ENCODE measurements at regions not wholly inside any gene's neighbourhood (a gene's known extent, or its start where the extent isn't known, plus 50 kb on each side); places are given as distances from the start of the nearest gene placed in this dataset.

GRCh38 chr12:124487066-124487833, 80.2 kb downstream of the NCOR2 start:
- Histone ChIP-seq H3K27me3 (ENCODE audit: insufficient read depth, low read length) (no peaks in the 10 kb centered on the region), H3K36me3 (ENCODE audit: insufficient read depth, low read length) (no peaks in the 10 kb centered on the region), H3K4me1 (ENCODE audit: control insufficient read depth, insufficient read depth, low read length, unreplicated experiment) (no peaks in the 10 kb centered on the region), H3K4me3 (ENCODE audit: low read depth, low read length) (no peak overlapping the region), H3K27ac (ENCODE audit: low read depth, low read length) (no peak overlapping the region), H2AFZ (ENCODE audit: low read length, unreplicated experiment) (no peak overlapping the region), H3K79me2 (ENCODE audit: control insufficient read depth, insufficient read depth, low read length, unreplicated experiment) (peaks cover 13% of the 10 kb centered on the region)

- no peaks in the 10 kb centered on the region for H3K27me3 ChIP-seq (ENCODE audit: insufficient read depth, low read length)
- no peaks in the 10 kb centered on the region for H3K4me1 ChIP-seq (ENCODE audit: control insufficient read depth, insufficient read depth, low read length, unreplicated experiment)
- H3K79me2 ChIP-seq (ENCODE audit: control insufficient read depth, insufficient read depth, low read length, unreplicated experiment) = peaks cover 10% of the 10 kb centered on the region
- no peak overlapping the region for H3K27ac ChIP-seq (ENCODE audit: low read depth, low read length)
- H2AFZ ChIP-seq (ENCODE audit: low read length, unreplicated experiment) = no peak overlapping the region
- H3K4me3 ChIP-seq (ENCODE audit: low read depth, low read length) = no peak overlapping the region
- H3K36me3 ChIP-seq (ENCODE audit: insufficient read depth, low read length) = no peaks in the 10 kb centered on the region
Measured at GRCh38 chr12:124486346-124486963, 81.0 kb downstream of the NCOR2 start.

- Histone ChIP-seq H3K4me1 (ENCODE audit: control insufficient read depth, insufficient read depth, low read length, unreplicated experiment) (peaks cover 1% of the 10 kb centered on the region), H3K27ac (ENCODE audit: low read depth, low read length) (no peak overlapping the region), H3K36me3 (ENCODE audit: insufficient read depth, low read length) (no peaks in the 10 kb centered on the region), H2AFZ (ENCODE audit: low read length, unreplicated experiment) (no peak overlapping the region), H3K27me3 (ENCODE audit: insufficient read depth, low read length) (no peaks in the 10 kb centered on the region), H3K79me2 (ENCODE audit: control insufficient read depth, insufficient read depth, low read length, unreplicated experiment) (peaks cover 4% of the 10 kb centered on the region), H3K4me3 (ENCODE audit: low read depth, low read length) (no peak overlapping the region)
Measured at GRCh38 chr12:124485371-124485770, 82.0 kb downstream of the NCOR2 start.

- Histone ChIP-seq H3K79me2 (ENCODE audit: control insufficient read depth, insufficient read depth, low read length, unreplicated experiment) (peaks cover 6% of the 10 kb centered on the region), H3K4me3 (ENCODE audit: low read depth, low read length) (no peak overlapping the region), H3K4me1 (ENCODE audit: control insufficient read depth, insufficient read depth, low read length, unreplicated experiment) (peaks cover 6% of the 10 kb centered on the region), H3K36me3 (ENCODE audit: insufficient read depth, low read length) (no peaks in the 10 kb centered on the region), H3K27ac (ENCODE audit: low read depth, low read length) (no peak overlapping the region), H2AFZ (ENCODE audit: low read length, unreplicated experiment) (no peak overlapping the region), H3K27me3 (ENCODE audit: insufficient read depth, low read length) (no peaks in the 10 kb centered on the region)
Measured at GRCh38 chr12:124484526-124484953, 82.9 kb downstream of the NCOR2 start.

- no peaks in the 10 kb centered on the region for H3K36me3 ChIP-seq (ENCODE audit: insufficient read depth, low read length)
- H3K79me2 ChIP-seq (ENCODE audit: control insufficient read depth, insufficient read depth, low read length, unreplicated experiment) = peaks cover 2% of the 10 kb centered on the region
- no peak overlapping the region for H3K27ac ChIP-seq (ENCODE audit: low read depth, low read length)
- no peak overlapping the region for H3K4me3 ChIP-seq (ENCODE audit: low read depth, low read length)
- no peaks in the 10 kb centered on the region for H3K27me3 ChIP-seq (ENCODE audit: insufficient read depth, low read length)
- no peak overlapping the region for H2AFZ ChIP-seq (ENCODE audit: low read length, unreplicated experiment)
- H3K4me1 ChIP-seq (ENCODE audit: control insufficient read depth, insufficient read depth, low read length, unreplicated experiment) = peaks cover 6% of the 10 kb centered on the region
Measured at GRCh38 chr12:124484067-124484466, 83.3 kb downstream of the NCOR2 start.

DNA sequence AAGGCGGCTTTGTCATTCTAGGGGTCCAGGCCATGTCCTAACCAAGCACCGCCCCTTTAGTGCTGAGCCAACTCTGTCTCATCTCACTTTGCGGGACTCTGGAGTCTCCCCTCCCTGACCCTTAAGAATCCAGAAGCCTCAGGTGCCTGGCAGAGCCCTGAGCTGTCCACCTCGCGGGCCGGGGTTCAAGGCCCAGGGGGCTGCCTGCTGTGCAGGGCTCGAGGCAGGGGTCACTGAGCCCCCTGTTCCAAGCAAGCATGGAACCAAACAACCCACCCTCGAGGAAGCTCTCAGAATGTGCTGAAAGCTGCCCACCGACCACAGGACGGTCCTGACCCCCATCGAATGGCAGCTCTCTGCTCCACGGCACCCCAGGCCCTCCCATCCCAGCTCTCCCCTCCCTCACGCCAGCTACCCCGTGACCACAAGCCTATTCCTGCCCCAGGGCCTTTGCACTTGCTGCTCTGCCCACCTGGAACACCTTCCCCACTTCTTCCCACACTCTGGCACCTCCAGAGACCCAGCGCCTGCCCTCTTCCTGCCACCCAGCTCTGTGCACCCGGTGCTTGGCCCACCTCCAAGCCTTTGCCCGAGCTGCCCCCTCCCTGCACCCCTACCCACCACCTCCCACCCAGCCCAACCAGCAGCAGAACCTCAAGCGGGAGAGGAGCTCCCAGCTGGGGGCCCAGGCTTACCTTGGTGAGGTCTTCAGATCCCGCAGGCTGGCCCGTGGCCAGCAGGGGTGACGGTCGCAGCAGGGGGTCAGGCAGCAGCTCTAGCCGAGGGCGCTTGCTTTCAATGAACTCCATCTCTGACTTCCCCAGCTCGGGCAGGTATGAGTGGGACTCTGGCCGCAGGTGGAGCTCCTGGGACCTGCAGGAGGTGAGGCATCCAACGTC, 84.3 kb downstream of the NCOR2 start:
- no peaks in the 10 kb centered on the region for H3K36me3 ChIP-seq (ENCODE audit: insufficient read depth, low read length)

GRCh38 chr12:124482567-124482893, 84.9 kb downstream of the NCOR2 start:
- Histone ChIP-seq H3K4me3 (ENCODE audit: low read depth, low read length) (no peak overlapping the region), H3K79me2 (ENCODE audit: control insufficient read depth, insufficient read depth, low read length, unreplicated experiment) (peaks cover 2% of the 10 kb centered on the region), H3K27me3 (ENCODE audit: insufficient read depth, low read length) (no peaks in the 10 kb centered on the region), H3K4me1 (ENCODE audit: control insufficient read depth, insufficient read depth, low read length, unreplicated experiment) (peaks cover 6% of the 10 kb centered on the region), H3K27ac (ENCODE audit: low read depth, low read length) (no peak overlapping the region), H2AFZ (ENCODE audit: low read length, unreplicated experiment) (no peak overlapping the region), H3K36me3 (ENCODE audit: insufficient read depth, low read length) (no peaks in the 10 kb centered on the region)

More for the DNA sequence above, 84.3 kb downstream of the NCOR2 start:
- no peak overlapping the region for H3K27ac ChIP-seq (ENCODE audit: low read depth, low read length)
- no peak overlapping the region for H3K4me3 ChIP-seq (ENCODE audit: low read depth, low read length)
- no peak overlapping the region for H2AFZ ChIP-seq (ENCODE audit: low read length, unreplicated experiment)
- H3K4me1 ChIP-seq (ENCODE audit: control insufficient read depth, insufficient read depth, low read length, unreplicated experiment) = peaks cover 6% of the 10 kb centered on the region
- peaks cover 2% of the 10 kb centered on the region for H3K79me2 ChIP-seq (ENCODE audit: control insufficient read depth, insufficient read depth, low read length, unreplicated experiment)
- no peaks in the 10 kb centered on the region for H3K27me3 ChIP-seq (ENCODE audit: insufficient read depth, low read length)

- peaks cover 6% of the 10 kb centered on the region for H3K4me1 ChIP-seq (ENCODE audit: control insufficient read depth, insufficient read depth, low read length, unreplicated experiment)
- H3K79me2 ChIP-seq (ENCODE audit: control insufficient read depth, insufficient read depth, low read length, unreplicated experiment) = peaks cover 2% of the 10 kb centered on the region
- no peak overlapping the region for H3K4me3 ChIP-seq (ENCODE audit: low read depth, low read length)
- no peaks in the 10 kb centered on the region for H3K36me3 ChIP-seq (ENCODE audit: insufficient read depth, low read length)
- H2AFZ ChIP-seq (ENCODE audit: low read length, unreplicated experiment) = no peak overlapping the region
- H3K27me3 ChIP-seq (ENCODE audit: insufficient read depth, low read length) = no peaks in the 10 kb centered on the region
- no peak overlapping the region for H3K27ac ChIP-seq (ENCODE audit: low read depth, low read length)
Measured at GRCh38 chr12:124481772-124482566, 85.4 kb downstream of the NCOR2 start.

DNA sequence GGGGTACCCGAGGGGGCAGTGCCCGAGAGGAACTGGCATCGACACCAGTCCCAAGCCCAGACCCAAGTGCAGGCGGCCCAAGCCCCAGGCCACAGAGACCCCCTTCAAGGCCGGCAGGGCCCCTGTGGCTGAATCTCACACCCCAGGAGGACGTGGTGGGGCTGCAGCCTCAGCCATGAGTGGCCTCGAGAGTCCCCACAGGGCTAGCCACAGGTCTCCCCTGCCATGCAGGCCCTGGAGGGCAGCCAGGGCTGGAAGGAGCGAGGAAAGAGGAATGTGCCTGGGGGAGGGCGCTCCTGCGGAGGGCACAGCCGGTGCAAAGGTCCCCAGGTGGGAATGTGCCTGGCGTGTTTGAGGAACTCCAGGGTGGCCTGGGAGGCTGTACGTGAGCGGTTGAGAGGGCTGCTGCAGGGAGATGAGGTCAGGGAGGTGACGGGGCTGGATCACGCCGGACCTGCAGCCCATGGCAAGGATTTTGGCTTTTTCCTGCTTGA, 86.1 kb downstream of the NCOR2 start:
- Histone ChIP-seq H3K4me1 (ENCODE audit: control insufficient read depth, insufficient read depth, low read length, unreplicated experiment) (peaks cover 6% of the 10 kb centered on the region), H3K36me3 (ENCODE audit: insufficient read depth, low read length) (peaks cover 4% of the 10 kb centered on the region; the same call in 1 of the 2 replicates), H3K27ac (ENCODE audit: low read depth, low read length) (no peak overlapping the region)

More for the DNA sequence above, 86.1 kb downstream of the NCOR2 start:
- Histone ChIP-seq H2AFZ (ENCODE audit: low read length, unreplicated experiment) (no peak overlapping the region), H3K4me3 (ENCODE audit: low read depth, low read length) (no peak overlapping the region), H3K27me3 (ENCODE audit: insufficient read depth, low read length) (no peaks in the 10 kb centered on the region), H3K79me2 (ENCODE audit: control insufficient read depth, insufficient read depth, low read length, unreplicated experiment) (peaks cover 2% of the 10 kb centered on the region)
